ENCODE measurements at regions not wholly inside any gene's neighbourhood (a gene's known extent, or its start where the extent isn't known, plus 50 kb on each side); places are given as distances from the start of the nearest gene placed in this dataset.

DNA sequence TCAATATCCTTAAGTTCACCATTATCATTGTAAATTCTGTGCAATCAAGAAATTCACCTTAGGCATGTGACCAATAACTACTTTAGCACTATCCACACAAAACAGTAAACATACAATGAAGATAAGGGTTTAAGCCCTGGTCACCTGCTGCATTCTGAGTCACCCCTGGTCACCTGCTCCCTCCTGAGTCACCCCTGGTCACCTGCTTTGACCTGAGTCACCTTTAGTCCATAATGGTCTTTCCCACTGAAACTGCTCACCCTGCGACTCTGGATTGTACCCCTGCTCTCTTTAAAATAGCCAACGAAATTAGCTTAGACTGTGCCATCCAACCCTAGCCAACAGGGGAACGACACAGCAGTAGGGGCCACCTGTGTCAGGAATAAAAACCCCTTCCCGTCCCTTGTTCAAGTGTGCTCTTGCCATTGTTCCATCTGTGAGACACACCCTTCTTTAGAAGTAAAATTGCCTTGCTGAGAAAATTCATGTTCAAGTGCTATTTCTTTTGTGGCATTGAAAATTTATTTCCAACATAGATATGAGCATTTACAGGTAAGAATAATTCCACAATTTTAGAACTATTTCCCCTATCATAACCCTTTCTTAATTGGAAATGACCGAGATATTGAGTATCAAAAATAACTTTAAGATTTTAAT lies 902.8 kb downstream of the DSC3 start:
- TF ChIP-seq CTCF (IDR thresholded peaks at IDR 0.05; ENCODE audit: low read depth, low read length) = no peak
- no peak for DNase-seq (ENCODE audit: extremely low read depth, low read depth)

DNA sequence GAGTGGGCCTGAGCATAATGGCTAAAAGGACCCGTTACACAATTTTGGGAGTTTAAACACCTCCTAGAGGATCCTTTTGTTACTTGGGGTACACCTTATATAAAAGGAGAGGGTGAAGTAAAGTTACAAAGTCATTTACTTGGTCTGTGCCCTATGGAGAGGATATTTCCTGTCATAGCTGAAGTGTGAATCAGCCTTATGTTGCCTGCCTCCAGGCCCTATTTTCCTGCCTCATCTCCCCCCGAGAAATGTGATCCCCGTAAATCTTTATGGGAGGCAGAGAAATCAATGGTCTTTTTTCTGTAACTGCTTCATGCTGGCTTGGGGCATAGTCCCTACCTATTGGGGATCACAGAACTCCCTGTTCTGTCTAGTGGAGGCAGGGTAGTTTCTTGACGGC lies 906.6 kb downstream of the DSC3 start:
- no peak for TF ChIP-seq CTCF (IDR thresholded peaks at IDR 0.05; ENCODE audit: low read depth, low read length)
- no peak for DNase-seq (ENCODE audit: extremely low read depth, low read depth)

DNA sequence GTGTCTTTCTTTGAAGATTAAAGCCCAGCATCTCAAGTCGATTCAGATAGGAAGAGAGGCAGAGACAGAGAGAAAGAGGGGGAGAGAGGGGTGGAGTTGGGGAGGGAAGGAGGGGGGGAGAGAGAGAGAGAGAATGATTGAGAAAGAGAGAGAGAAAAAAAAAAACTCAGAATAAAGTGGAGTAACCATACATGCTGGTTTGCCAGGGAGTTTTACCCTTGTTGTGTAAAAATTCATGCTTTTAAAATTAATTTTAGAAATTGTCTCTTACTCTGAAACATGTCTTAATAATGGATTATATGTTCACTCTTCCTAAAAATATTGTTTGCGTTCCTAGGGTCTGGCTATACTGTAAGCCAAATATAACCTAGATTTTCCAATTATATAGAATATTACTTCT lies 908.5 kb downstream of the DSC3 start:
- TF ChIP-seq CTCF (IDR thresholded peaks at IDR 0.05; ENCODE audit: low read depth, low read length) = no peak
- no peak for DNase-seq (ENCODE audit: extremely low read depth, low read depth)

GRCh38 chr18:30132959-30133358 lies 909.6 kb downstream of the DSC3 start:
- TF ChIP-seq CTCF (IDR thresholded peaks at IDR 0.05; ENCODE audit: low read depth, low read length) = no peak
- no peak for DNase-seq (ENCODE audit: extremely low read depth, low read depth)

DNA sequence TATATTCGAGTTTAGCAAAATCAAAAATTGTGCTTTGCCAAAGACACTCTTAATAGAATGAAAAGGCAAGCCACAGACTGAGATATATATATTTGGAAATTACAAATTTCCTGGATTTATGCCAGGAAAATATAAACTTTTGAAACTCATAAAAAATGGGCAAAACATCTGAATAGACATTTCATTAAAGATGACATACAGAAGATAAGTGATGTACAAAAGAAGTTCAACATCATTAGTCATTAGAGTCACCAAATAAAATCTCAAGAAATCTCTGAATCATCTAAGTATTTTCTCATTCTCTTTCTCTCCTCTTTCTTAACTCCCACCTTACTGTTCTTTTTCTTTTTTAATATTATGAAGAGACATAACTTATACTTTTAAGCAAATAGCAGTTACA lies 921.1 kb downstream of the DSC3 start:
- no peak for DNase-seq (ENCODE audit: extremely low read depth, low read depth)

GRCh38 chr18:30113454-30113853 lies 929.1 kb downstream of the DSC3 start:
- TF ChIP-seq CTCF (IDR thresholded peaks at IDR 0.05; ENCODE audit: low read depth, low read length) = no peak
- no peak for DNase-seq (ENCODE audit: extremely low read depth, low read depth)

More for the DNA sequence above, 921.1 kb downstream of the DSC3 start:
- TF ChIP-seq CTCF (IDR thresholded peaks at IDR 0.05; ENCODE audit: low read depth, low read length) = no peak

DNA sequence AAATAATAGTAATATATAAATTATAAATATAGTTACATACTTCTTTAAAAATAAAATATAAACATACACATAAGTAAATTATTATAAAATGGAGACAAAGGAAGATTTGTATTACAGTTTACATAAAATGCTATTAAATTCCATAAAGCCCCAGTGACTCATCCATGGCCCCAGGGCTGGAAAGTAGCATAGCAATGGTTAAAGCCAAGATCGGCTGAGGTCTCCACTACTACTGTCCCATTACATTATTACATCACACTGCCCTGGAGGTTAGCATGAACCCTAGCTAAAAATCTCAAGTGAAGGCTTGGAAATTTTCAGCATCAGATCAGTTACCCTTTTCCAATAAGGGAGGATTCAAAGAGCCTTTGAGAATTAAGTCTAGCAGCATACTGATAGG lies 936.2 kb downstream of the DSC3 start:
- TF ChIP-seq CTCF (IDR thresholded peaks at IDR 0.05; ENCODE audit: low read depth, low read length) = no peak
- no peak for DNase-seq (ENCODE audit: extremely low read depth, low read depth)
